Fibroblast of villous mesenchyme (primary cell): ENCODE measurements at regions not wholly inside any gene's neighbourhood (a gene's known extent, or its start where the extent isn't known, plus 50 kb on each side); places are given as distances from the start of the nearest gene placed in this dataset.

Source experiments
- DNase-seq: peaks from one replicate; pipeline ENCODE4 v3.0.0-alpha.2; 2010; ENCODE audit warnings: low read depth
- H3K4me3 ChIP-seq: 2 replicates; pipeline ENCODE4 v1.5.1; 2011; ENCODE audit warnings: low read depth, mild to moderate bottlenecking, low read length
- CTCF ChIP-seq: IDR thresholded peaks from 2 replicates; pipeline ENCODE4 v1.5.1; 2012; ENCODE audit warnings: low read depth, mild to moderate bottlenecking, low read length; ENCODE audit not compliant: insufficient read depth

GRCh38 chr2:23034996-23035395 lies 350.0 kb upstream of the KLHL29 start:
- no peak overlapping the region for H3K4me3 ChIP-seq
- no peak for DNase-seq

DNA sequence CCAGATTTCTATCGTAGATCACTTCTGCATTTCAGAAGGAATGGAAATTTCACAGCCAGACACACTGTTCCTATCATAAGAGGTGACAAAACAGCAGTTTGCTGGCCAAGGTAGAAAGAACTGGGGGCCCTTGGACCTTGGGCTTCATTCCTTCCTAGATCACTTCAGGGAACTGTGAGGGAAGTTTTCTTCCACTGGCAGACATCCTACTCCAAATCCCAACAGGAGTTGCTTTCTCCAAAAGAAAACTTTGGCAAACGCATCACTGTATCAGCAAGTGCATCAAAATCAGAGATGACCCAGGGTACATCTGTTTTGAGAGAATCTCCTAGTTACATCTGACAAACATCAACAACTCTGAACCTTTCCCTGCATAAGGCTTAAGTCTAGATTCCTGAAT lies 348.4 kb upstream of the KLHL29 start:
- TF ChIP-seq CTCF: no peak
- H3K4me3 ChIP-seq: no peak overlapping the region
- no peak for DNase-seq

More at GRCh38 chr2:23034996-23035395, 350.0 kb upstream of the KLHL29 start:
- no peak for TF ChIP-seq CTCF

DNA sequence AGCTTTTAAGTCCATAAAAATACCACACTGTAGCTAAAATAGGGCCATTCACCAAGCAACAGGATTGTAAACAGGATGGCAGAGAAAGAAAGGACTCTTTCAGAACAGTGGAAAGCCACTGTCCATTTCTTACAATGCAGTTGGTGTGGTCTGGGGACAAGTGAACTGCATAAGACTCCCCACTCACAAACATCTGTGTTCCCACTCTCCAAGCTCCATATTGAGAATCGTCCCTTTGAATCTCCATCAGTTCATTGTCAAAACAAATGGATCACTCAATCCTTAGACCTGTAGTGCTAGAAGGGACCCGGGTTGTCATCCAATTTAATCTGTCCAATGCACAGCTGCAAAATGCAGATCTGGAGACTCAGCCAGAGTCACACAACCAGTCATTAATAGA lies 347.4 kb upstream of the KLHL29 start:
- TF ChIP-seq CTCF: no peak
- no peak for DNase-seq
- H3K4me3 ChIP-seq: no peak overlapping the region

DNA sequence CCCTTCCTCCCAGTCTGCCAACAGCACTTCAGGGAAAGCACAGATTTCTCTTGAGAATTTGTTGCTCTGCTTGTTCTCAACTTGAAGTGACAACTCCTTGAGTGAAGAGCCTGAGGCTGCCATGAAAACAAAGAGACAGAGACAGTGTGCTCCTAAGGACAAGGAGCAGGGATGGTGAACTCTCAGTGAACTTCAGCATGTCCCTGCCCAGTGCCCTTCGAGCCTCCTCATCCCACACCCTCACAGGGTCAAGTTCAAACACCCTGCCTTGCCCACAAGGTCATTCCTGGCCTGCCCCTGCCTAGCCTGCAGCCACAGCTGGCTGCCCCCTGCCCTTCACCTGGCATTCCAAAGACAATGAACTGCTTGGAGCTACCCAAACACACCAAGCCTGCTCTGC lies 343.5 kb upstream of the KLHL29 start:
- no peak for DNase-seq
- H3K4me3 ChIP-seq: no peak overlapping the region
- no peak for TF ChIP-seq CTCF

- no peak overlapping the region for H3K4me3 ChIP-seq
- no peak for TF ChIP-seq CTCF
- DNase-seq: no peak
Measured at GRCh38 chr2:23042216-23042906, 342.6 kb upstream of the KLHL29 start.

GRCh38 chr2:23050388-23050787 lies 334.6 kb upstream of the KLHL29 start:
- TF ChIP-seq CTCF: no peak
- H3K4me3 ChIP-seq: no peak overlapping the region
- DNase-seq: no peak

GRCh38 chr2:23053601-23054000 lies 331.4 kb upstream of the KLHL29 start:
- H3K4me3 ChIP-seq: no peak overlapping the region
- no peak for TF ChIP-seq CTCF
- no peak for DNase-seq
